Choroid plexus epithelial cell (primary cell): ENCODE measurements at regions not wholly inside any gene's neighbourhood (a gene's known extent, or its start where the extent isn't known, plus 50 kb on each side); places are given as distances from the start of the nearest gene placed in this dataset.

Source experiments
- DNase-seq: peaks from one replicate; pipeline ENCODE4 v3.0.0-alpha.2; 2010; ENCODE audit warnings: low read depth
- H3K4me3 ChIP-seq: 2 replicates; pipeline ENCODE4 v1.5.1; 2011; ENCODE audit warnings: low read depth, mild to moderate bottlenecking, control low read depth, low read length, moderate library complexity
- TF ChIP-seq, protein P1 (sequence below): conservative IDR thresholded peaks from 2 replicates; pipeline ENCODE4 v1.5.1; 2011; ENCODE audit warnings: low read depth, mild to moderate bottlenecking, control low read depth, inconsistent platforms, low read length, moderate library complexity

- no peak overlapping the region for H3K4me3 ChIP-seq
- TF ChIP-seq, protein P1, sequence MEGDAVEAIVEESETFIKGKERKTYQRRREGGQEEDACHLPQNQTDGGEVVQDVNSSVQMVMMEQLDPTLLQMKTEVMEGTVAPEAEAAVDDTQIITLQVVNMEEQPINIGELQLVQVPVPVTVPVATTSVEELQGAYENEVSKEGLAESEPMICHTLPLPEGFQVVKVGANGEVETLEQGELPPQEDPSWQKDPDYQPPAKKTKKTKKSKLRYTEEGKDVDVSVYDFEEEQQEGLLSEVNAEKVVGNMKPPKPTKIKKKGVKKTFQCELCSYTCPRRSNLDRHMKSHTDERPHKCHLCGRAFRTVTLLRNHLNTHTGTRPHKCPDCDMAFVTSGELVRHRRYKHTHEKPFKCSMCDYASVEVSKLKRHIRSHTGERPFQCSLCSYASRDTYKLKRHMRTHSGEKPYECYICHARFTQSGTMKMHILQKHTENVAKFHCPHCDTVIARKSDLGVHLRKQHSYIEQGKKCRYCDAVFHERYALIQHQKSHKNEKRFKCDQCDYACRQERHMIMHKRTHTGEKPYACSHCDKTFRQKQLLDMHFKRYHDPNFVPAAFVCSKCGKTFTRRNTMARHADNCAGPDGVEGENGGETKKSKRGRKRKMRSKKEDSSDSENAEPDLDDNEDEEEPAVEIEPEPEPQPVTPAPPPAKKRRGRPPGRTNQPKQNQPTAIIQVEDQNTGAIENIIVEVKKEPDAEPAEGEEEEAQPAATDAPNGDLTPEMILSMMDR: no peak
- peak; percentile 18 for DNase-seq
Measured at GRCh38 chr4:166498546-166498945, 625.5 kb downstream of the TLL1 start.

DNA sequence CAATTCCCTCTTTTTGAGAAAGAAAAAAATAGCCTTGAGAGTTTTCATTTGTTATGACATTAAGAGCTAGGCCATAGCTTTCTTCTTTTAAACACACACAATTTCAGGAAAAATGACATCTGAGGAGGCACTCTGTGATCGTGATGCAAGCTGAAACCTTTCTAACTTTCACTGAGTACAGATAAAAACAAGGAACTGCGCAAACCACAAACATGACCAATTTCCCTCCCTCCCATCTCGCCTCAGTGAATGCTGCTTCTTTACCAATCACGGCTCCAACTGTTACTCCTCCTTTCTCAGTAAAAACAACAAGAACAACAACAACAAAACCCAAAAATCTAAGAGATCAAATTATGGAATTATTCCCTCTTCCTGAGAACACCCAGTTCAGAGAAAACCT is 626.8 kb downstream of the TLL1 start:
- H3K4me3 ChIP-seq: no peak overlapping the region
- TF ChIP-seq, protein P1: no peak
- DNase-seq: peak; percentile 5

GRCh38 chr4:166501941-166502382 is 628.9 kb downstream of the TLL1 start:
- DNase-seq: peak; percentile 63
- TF ChIP-seq, protein P1: peak; percentile 73
- H3K4me3 ChIP-seq: no peak overlapping the region

GRCh38 chr4:166502660-166503059 is 629.6 kb downstream of the TLL1 start:
- DNase-seq: no peak
- TF ChIP-seq, protein P1: no peak
- no peak overlapping the region for H3K4me3 ChIP-seq

- no peak for DNase-seq
- no peak overlapping the region for H3K4me3 ChIP-seq
- TF ChIP-seq, protein P1: no peak
Measured at GRCh38 chr4:166506051-166506450, 633.0 kb downstream of the TLL1 start.

DNA sequence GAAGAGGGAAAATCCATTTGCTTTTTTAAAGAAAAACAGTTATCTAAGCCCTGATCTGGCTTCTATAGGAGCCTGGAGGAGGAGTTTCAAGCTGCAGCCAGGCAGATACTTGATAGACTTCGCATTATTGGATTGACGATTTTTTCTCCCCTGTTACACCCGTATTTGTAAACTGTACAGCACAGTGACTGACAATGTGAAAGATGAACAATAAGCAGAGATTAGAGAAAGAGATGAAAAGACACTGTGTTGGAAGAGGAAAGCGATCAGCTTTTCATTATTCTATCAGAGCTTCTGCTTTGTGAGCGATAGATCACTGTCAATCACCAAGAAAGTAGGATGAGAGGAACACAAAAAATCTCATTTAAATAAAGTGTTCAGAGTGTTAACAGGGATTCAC is 639.2 kb downstream of the TLL1 start:
- H3K4me3 ChIP-seq: no peak overlapping the region
- TF ChIP-seq, protein P1: no peak
- DNase-seq: no peak

- TF ChIP-seq, protein P1: no peak
- DNase-seq: no peak
Measured at GRCh38 chr4:166518315-166518714, 645.3 kb downstream of the TLL1 start.

More at GRCh38 chr4:166518315-166518714, 645.3 kb downstream of the TLL1 start:
- no peak overlapping the region for H3K4me3 ChIP-seq
